ENCODE measurements at regions not wholly inside any gene's neighbourhood (a gene's known extent, or its start where the extent isn't known, plus 50 kb on each side); places are given as distances from the start of the nearest gene placed in this dataset.

DNA sequence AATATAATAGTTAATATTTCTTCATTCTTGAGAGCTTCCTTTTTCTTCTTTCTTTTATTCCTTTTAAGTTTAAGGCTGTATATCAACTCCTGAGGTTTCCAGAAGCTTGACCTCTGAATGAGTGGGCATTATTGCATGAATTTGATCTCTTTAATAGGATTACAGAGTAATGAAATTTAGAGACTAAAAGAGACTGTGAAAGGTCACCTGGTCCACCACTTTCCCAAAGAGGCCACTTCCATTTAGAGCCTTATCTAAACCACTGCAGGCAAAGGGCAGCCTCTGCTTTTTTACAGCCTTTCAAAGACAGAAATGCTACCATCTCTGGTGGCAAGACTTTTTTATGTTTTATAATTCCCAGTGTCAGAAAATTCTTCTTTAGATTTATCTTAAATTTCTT lies 215.3 kb upstream of the HS3ST5 start:
- H3K9me1 ChIP-seq (ENCODE audit: control insufficient read depth, insufficient read depth, low read length), result no peaks in the 10 kb centered on the region
- no peaks in the 10 kb centered on the region for H3K36me3 ChIP-seq (ENCODE audit: control insufficient read depth, insufficient read depth, low read length)
- H3K79me2 ChIP-seq (ENCODE audit: control insufficient read depth, insufficient read depth, low read length), result no peaks in the 10 kb centered on the region
- CTCF ChIA-PET (ENCODE audit: low intra/inter-chr PET ratio), result no interaction called here
- H3K9ac ChIP-seq (ENCODE audit: insufficient read depth in 1 of 2, low read depth in 2 of 2, low read length in 2 of 2), result no peak overlapping the region
- no peak overlapping the region for H3K4me3 ChIP-seq
- POLR2A ChIA-PET, result no interaction called here
- no peak overlapping the region for H3K27ac ChIP-seq (ENCODE audit: extremely low read depth, low read depth, low read length)
- DNase-seq (ENCODE audit: extremely low read depth in 1 of 4, low spot score in 3 of 4), result no peak
- FAIRE-seq, result no peak
- H3K4me1 ChIP-seq (replicated peaks in 1 of 2; ENCODE audit: control insufficient read depth in 2 of 2, insufficient read depth in 2 of 2, low read length in 2 of 2), result no peaks in the 10 kb centered on the region
- no peaks in the 10 kb centered on the region for H3K27me3 ChIP-seq (ENCODE audit: control insufficient read depth in 2 of 2, insufficient read depth in 2 of 2, low read length in 2 of 2)
- H4K20me1 ChIP-seq (replicated peaks; ENCODE audit: control insufficient read depth, insufficient read depth, low read length), result no peaks in the 10 kb centered on the region
- no peaks in the 10 kb centered on the region; the same call in 1 of the 2 replicates for H3K9me3 ChIP-seq (replicated peaks; ENCODE audit: control insufficient read depth, insufficient read depth, low read depth, low read length)
- no peak for ATAC-seq
- no TSS peak for BruUV-seq (replicated peaks)
- no peak overlapping the region for H3K4me2 ChIP-seq (ENCODE audit: insufficient read depth, low read length)
- intact Hi-C loops (cut with micrococcal nuclease) (no loop called here), in situ Hi-C loops (cut with MboI) (no loop called here)
- H2AFZ ChIP-seq (ENCODE audit: low read depth, low read length), result no peak overlapping the region
- TF ChIP-seq, protein P1, sequence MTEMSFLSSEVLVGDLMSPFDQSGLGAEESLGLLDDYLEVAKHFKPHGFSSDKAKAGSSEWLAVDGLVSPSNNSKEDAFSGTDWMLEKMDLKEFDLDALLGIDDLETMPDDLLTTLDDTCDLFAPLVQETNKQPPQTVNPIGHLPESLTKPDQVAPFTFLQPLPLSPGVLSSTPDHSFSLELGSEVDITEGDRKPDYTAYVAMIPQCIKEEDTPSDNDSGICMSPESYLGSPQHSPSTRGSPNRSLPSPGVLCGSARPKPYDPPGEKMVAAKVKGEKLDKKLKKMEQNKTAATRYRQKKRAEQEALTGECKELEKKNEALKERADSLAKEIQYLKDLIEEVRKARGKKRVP (CRISPR knock-in tag; IDR thresholded peaks at IDR 0.05), result no peak
- TF ChIP-seq PRPF4 (IDR thresholded peaks at IDR 0.05; ENCODE audit: insufficient read depth, low read depth, low read length, poor library complexity, severe bottlenecking) (no peak), FOXP4 (CRISPR knock-in tag; IDR thresholded peaks at IDR 0.05; ENCODE audit: borderline replicate concordance) (no peak), CBX5 (IDR thresholded peaks at IDR 0.05; ENCODE audit: borderline replicate concordance, low read depth) (no peak), JUND (IDR thresholded peaks at IDR 0.05; ENCODE audit: borderline replicate concordance, low read depth, low read length) (no peak), JUND (tag; IDR thresholded peaks at IDR 0.05; ENCODE audit: borderline replicate concordance, low read depth, low read length) (no peak), PYGO2 (tag; IDR thresholded peaks at IDR 0.05) (no peak), ARID4B (CRISPR knock-in tag; IDR thresholded peaks at IDR 0.05) (no peak), ZNF551 (CRISPR knock-in tag; IDR thresholded peaks at IDR 0.05) (no peak), SMAD2 (IDR thresholded peaks at IDR 0.05; ENCODE audit: low read depth, low read length) (no peak), SAFB (IDR thresholded peaks at IDR 0.05; ENCODE audit: borderline replicate concordance, low read depth, low read length) (no peak)
- TF ChIP-seq, protein P2, sequence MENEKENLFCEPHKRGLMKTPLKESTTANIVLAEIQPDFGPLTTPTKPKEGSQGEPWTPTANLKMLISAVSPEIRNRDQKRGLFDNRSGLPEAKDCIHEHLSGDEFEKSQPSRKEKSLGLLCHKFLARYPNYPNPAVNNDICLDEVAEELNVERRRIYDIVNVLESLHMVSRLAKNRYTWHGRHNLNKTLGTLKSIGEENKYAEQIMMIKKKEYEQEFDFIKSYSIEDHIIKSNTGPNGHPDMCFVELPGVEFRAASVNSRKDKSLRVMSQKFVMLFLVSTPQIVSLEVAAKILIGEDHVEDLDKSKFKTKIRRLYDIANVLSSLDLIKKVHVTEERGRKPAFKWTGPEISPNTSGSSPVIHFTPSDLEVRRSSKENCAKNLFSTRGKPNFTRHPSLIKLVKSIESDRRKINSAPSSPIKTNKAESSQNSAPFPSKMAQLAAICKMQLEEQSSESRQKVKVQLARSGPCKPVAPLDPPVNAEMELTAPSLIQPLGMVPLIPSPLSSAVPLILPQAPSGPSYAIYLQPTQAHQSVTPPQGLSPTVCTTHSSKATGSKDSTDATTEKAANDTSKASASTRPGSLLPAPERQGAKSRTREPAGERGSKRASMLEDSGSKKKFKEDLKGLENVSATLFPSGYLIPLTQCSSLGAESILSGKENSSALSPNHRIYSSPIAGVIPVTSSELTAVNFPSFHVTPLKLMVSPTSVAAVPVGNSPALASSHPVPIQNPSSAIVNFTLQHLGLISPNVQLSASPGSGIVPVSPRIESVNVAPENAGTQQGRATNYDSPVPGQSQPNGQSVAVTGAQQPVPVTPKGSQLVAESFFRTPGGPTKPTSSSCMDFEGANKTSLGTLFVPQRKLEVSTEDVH (IDR thresholded peaks at IDR 0.05; ENCODE audit: low read depth, partially characterized antibody), result no peak

Measured in K562 (cell line).